ENCODE measurements at regions not wholly inside any gene's neighbourhood (a gene's known extent, or its start where the extent isn't known, plus 50 kb on each side); places are given as distances from the start of the nearest gene placed in this dataset.

DNA sequence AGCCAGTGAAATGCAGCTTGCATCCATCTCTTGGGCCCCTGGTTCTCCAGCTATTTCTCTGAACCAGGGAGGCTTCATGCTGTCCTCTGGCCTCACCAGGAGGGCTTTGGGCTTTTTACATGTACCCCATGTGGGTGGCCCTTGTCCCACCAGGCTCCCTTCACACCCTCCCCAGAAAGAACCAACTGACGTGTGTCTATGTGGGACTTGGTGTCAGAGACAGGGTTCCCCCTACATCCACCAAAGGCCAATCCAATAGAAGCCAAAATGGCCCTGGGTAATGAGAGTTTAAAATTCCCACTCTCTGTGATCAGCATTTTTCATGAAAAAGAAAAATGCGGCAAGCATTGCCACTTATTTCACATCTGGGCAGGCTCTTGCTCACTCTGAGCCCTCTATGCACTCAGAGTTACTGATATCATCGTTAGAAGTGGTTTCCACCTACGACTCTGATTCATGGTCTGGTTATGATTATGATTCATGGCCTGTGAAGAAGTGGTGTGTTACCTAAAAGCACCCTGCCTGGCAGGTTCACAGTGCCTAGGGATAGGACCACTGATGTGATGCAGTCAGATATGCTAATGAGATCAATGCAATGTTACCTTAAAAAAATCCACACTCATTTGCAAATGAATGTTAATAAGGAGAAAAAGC lies 133.5 kb downstream of the BUB3 start:
- H3K27ac ChIP-seq (ENCODE audit: insufficient read length, low read depth, low read length) = no peak overlapping the region
- no peak for DNase-seq
- no peak overlapping the region for H2BK15ac ChIP-seq (ENCODE audit: low read depth, low read length)
- Mint-ChIP-seq H3K27me3 (ENCODE audit: low read depth) (peaks cover 3% of the 10 kb centered on the region), H3K4me3 (no peak overlapping the region), H3K27ac (no peak overlapping the region), H3K9me3 (peaks cover 4% of the 10 kb centered on the region in 2 experiments; a peak in 2 of 5 replicates), H3K4me1 (peaks cover 4% of the 10 kb centered on the region in 2 experiments; a peak in 3 of 4 replicates), H3K36me3 (ENCODE audit: insufficient read depth in 1 of 3, low read depth in 3 of 3) (peaks cover 0 to 3% (median 2%) of the 10 kb centered on the region in 3 experiments; a peak in 4 of 7 replicates)
- no peak overlapping the region for H3K56ac ChIP-seq (ENCODE audit: insufficient read length, low read depth, low read length)
- no peak overlapping the region for H2AFZ ChIP-seq (ENCODE audit: low read length)
- H3K14ac ChIP-seq (ENCODE audit: insufficient read depth, low read length) = no peak overlapping the region
- no CpG with 5 or more reads among the region's 4 CpGs for WGBS (ENCODE audit: extremely low coverage, insufficient read length, low lambda C conversion rate)
- H2BK20ac ChIP-seq (ENCODE audit: low read depth, low read length, poor library complexity, severe bottlenecking) = no peak overlapping the region
- no peak overlapping the region for H4K8ac ChIP-seq (replicated peaks; ENCODE audit: insufficient read length, low read depth, low read length)
- no peak overlapping the region for H2BK12ac ChIP-seq (ENCODE audit: insufficient read length, low read depth, low read length)
- H3K23me2 ChIP-seq (ENCODE audit: insufficient read length, low read depth, low read length, poor library complexity, severe bottlenecking) = no peaks in the 10 kb centered on the region
- H2BK5ac ChIP-seq (ENCODE audit: insufficient read length, low read length) = no peak overlapping the region
- no peaks in the 10 kb centered on the region for H3K9me3 ChIP-seq (ENCODE audit: control insufficient read depth, low read depth, low read length)
- H3T11ph ChIP-seq (ENCODE audit: low read length) = no peak overlapping the region
- H3K4me1 ChIP-seq (ENCODE audit: insufficient read depth, low read length) = no peaks in the 10 kb centered on the region
- no peaks in the 10 kb centered on the region for H3K27me3 ChIP-seq (ENCODE audit: insufficient read depth, low read length)
- no peak overlapping the region for H3K23ac ChIP-seq (ENCODE audit: insufficient read length, low read depth, low read length)
- H3K79me2 ChIP-seq (ENCODE audit: insufficient read depth, low read length) = no peaks in the 10 kb centered on the region
- H4K91ac ChIP-seq (ENCODE audit: insufficient read length, low read depth, low read length) = no peak overlapping the region
- no peaks in the 10 kb centered on the region for H3K79me1 ChIP-seq (ENCODE audit: insufficient read depth, low read depth, low read length, poor library complexity, severe bottlenecking)
- no peaks in the 10 kb centered on the region for H4K20me1 ChIP-seq (ENCODE audit: control insufficient read depth, insufficient read depth, insufficient read length)
- no peak overlapping the region for H3K4ac ChIP-seq (ENCODE audit: low read depth, low read length)
- no peak overlapping the region for H3K18ac ChIP-seq (ENCODE audit: insufficient read length, low read depth, low read length)
- no peak overlapping the region for H2AK5ac ChIP-seq (ENCODE audit: insufficient read length, low read length)
- no peak overlapping the region for H3K4me2 ChIP-seq (ENCODE audit: insufficient read depth, insufficient read length, low read length)
- no peak overlapping the region for H2BK120ac ChIP-seq (ENCODE audit: low read depth, low read length, poor library complexity, severe bottlenecking)
- H3K9ac ChIP-seq (ENCODE audit: extremely low read depth, insufficient read length, low read length) = no peak overlapping the region
- TF ChIP-seq, protein P1, sequence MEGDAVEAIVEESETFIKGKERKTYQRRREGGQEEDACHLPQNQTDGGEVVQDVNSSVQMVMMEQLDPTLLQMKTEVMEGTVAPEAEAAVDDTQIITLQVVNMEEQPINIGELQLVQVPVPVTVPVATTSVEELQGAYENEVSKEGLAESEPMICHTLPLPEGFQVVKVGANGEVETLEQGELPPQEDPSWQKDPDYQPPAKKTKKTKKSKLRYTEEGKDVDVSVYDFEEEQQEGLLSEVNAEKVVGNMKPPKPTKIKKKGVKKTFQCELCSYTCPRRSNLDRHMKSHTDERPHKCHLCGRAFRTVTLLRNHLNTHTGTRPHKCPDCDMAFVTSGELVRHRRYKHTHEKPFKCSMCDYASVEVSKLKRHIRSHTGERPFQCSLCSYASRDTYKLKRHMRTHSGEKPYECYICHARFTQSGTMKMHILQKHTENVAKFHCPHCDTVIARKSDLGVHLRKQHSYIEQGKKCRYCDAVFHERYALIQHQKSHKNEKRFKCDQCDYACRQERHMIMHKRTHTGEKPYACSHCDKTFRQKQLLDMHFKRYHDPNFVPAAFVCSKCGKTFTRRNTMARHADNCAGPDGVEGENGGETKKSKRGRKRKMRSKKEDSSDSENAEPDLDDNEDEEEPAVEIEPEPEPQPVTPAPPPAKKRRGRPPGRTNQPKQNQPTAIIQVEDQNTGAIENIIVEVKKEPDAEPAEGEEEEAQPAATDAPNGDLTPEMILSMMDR (conservative IDR thresholded peaks at IDR 0.05) = no peak
- H4K5ac ChIP-seq (ENCODE audit: insufficient read length, low read depth, low read length) = no peak overlapping the region

All from H9 (cell line).